ENCODE measurements at regions not wholly inside any gene's neighbourhood (a gene's known extent, or its start where the extent isn't known, plus 50 kb on each side); places are given as distances from the start of the nearest gene placed in this dataset.
"Not testable (repeated sequence)": the region's sequence is repeated elsewhere in the genome, so short reads cannot be mapped to it uniquely, and the experiment has no call there.

GRCh38 chr3:148534089-148534988 is 163.4 kb upstream of the AGTR1 start:
- DNase-seq, result no peak

- no peak for DNase-seq
Observed at GRCh38 chr3:148535001-148535400, 162.7 kb upstream of the AGTR1 start.

GRCh38 chr3:148540266-148540665 is 157.4 kb upstream of the AGTR1 start:
- DNase-seq, result no peak

GRCh38 chr3:148540851-148541250 is 156.9 kb upstream of the AGTR1 start:
- no peak for DNase-seq

GRCh38 chr3:148546959-148547358 is 150.7 kb upstream of the AGTR1 start:
- DNase-seq, result no peak

- no peak for DNase-seq
Observed at GRCh38 chr3:148551767-148552260, 145.9 kb upstream of the AGTR1 start.

- no peak for DNase-seq
Observed at GRCh38 chr3:148554367-148554766, 143.3 kb upstream of the AGTR1 start.

- DNase-seq, result no peak
Observed at GRCh38 chr3:148556664-148557063, 141.0 kb upstream of the AGTR1 start.

- DNase-seq, result not testable (repeated sequence)
Observed at GRCh38 chr3:148577579-148577978, 120.1 kb upstream of the AGTR1 start.

- DNase-seq, result no peak
Observed at GRCh38 chr3:148582126-148582525, 115.6 kb upstream of the AGTR1 start.

GRCh38 chr3:148583793-148584192 is 113.9 kb upstream of the AGTR1 start:
- DNase-seq, result no peak

GRCh38 chr3:148584438-148584837 is 113.3 kb upstream of the AGTR1 start:
- DNase-seq, result no peak

GRCh38 chr3:148585671-148586379 is 111.9 kb upstream of the AGTR1 start:
- no peak for DNase-seq

- DNase-seq, result no peak
Observed at GRCh38 chr3:148588291-148588690, 109.4 kb upstream of the AGTR1 start.

GRCh38 chr3:148591525-148591924 is 106.2 kb upstream of the AGTR1 start:
- DNase-seq, result no peak

- DNase-seq, result no peak
Observed at GRCh38 chr3:148598619-148599018, 99.1 kb upstream of the AGTR1 start.

GRCh38 chr3:148599481-148599880 is 98.2 kb upstream of the AGTR1 start:
- DNase-seq, result no peak

- no peak for DNase-seq
Observed at GRCh38 chr3:148600440-148600839, 97.3 kb upstream of the AGTR1 start.

GRCh38 chr3:148600902-148601765 is 96.6 kb upstream of the AGTR1 start:
- peak; percentile 51 for DNase-seq

GRCh38 chr3:148601766-148602685 is 95.7 kb upstream of the AGTR1 start:
- DNase-seq, result peak; percentile 25

GRCh38 chr3:148604270-148605085 is 93.2 kb upstream of the AGTR1 start:
- no peak for DNase-seq
